Skeletal muscle tissue (tissue), 3 donors: ENCODE measurements at regions not wholly inside any gene's neighbourhood (a gene's known extent, or its start where the extent isn't known, plus 50 kb on each side); places are given as distances from the start of the nearest gene placed in this dataset.

Experiments used
- H3K27ac ChIP-seq: one replicate; pipeline ENCODE4 v1.7.0; 2013; ENCODE audit warnings: mild to moderate bottlenecking, low read depth, low read length, inconsistent platforms
- H3K27me3 ChIP-seq, 3 donors: one replicate each; pipeline ENCODE4 v1.7.0; 2013; ENCODE audit warnings: low read length in 3 of 3; ENCODE audit not compliant: control insufficient read depth in 3 of 3, insufficient read depth in 3 of 3
- H3K36me3 ChIP-seq, 3 donors: one replicate each; pipeline ENCODE4 v1.7.0; 2013; ENCODE audit warnings: low read length in 3 of 3; ENCODE audit not compliant: control insufficient read depth in 3 of 3, insufficient read depth in 3 of 3
- H3K4me1 ChIP-seq, 3 donors: one replicate each; pipeline ENCODE4 v1.7.0; 2013; ENCODE audit warnings: low read length in 3 of 3, mild to moderate bottlenecking in 3 of 3; ENCODE audit not compliant: control insufficient read depth in 3 of 3, insufficient read depth in 3 of 3
- H3K4me3 ChIP-seq, 3 donors: one replicate each; pipeline ENCODE4 v1.7.0; 2013; ENCODE audit warnings: low read length in 3 of 3
- H3K9ac ChIP-seq, 3 donors: one replicate each; pipeline ENCODE4 v1.7.0; 2013; ENCODE audit warnings: low read length in 3 of 3, mild to moderate bottlenecking in 3 of 3, moderate library complexity in 2 of 3, low read depth in 1 of 3
- H3K9me3 ChIP-seq, 3 donors: one replicate each; pipeline ENCODE4 v1.7.0; 2013; ENCODE audit warnings: low read length in 3 of 3; ENCODE audit not compliant: control insufficient read depth in 3 of 3
- donor health status: Osteomylitis.

- H3K9me3 ChIP-seq = no peaks in the 10 kb centered on the region
- no peak overlapping the region for H3K9ac ChIP-seq
- no peak overlapping the region for H3K27ac ChIP-seq
- H3K36me3 ChIP-seq = no peaks in the 10 kb centered on the region
- peaks cover 7 to 13% (median 13%) of the 10 kb centered on the region in 3 donors for H3K4me1 ChIP-seq
- peaks cover 55 to 75% (median 71%) of the 10 kb centered on the region in 3 donors for H3K27me3 ChIP-seq
- H3K4me3 ChIP-seq = no peak overlapping the region
Measured at GRCh38 chr7:1291845-1292765, 59.4 kb downstream of the UNCX start.

- Histone ChIP-seq H3K4me1 (peaks cover 7 to 13% (median 13%) of the 10 kb centered on the region in 3 donors), H3K27ac (no peak overlapping the region), H3K9me3 (no peaks in the 10 kb centered on the region), H3K4me3 (no peak overlapping the region), H3K9ac (no peak overlapping the region), H3K36me3 (no peaks in the 10 kb centered on the region), H3K27me3 (peaks cover 66 to 79% (median 77%) of the 10 kb centered on the region in 3 donors)
Measured at GRCh38 chr7:1292972-1293830, 60.5 kb downstream of the UNCX start.

- peaks cover 7 to 13% (median 13%) of the 10 kb centered on the region in 3 donors for H3K4me1 ChIP-seq
- no peaks in the 10 kb centered on the region for H3K36me3 ChIP-seq
- H3K27me3 ChIP-seq = peaks cover 71 to 79% (median 78%) of the 10 kb centered on the region in 3 donors
- no peak overlapping the region for H3K4me3 ChIP-seq
- H3K9me3 ChIP-seq = no peaks in the 10 kb centered on the region
- no peak overlapping the region for H3K27ac ChIP-seq
- no peak overlapping the region for H3K9ac ChIP-seq
Measured at GRCh38 chr7:1293950-1294411, 61.3 kb downstream of the UNCX start.

GRCh38 chr7:1295776-1296355, 63.2 kb downstream of the UNCX start:
- Histone ChIP-seq H3K9ac (no peak overlapping the region), H3K4me1 (peaks cover 0 to 4% (median 4%) of the 10 kb centered on the region in 3 donors), H3K27me3 (peaks cover 76 to 85% (median 78%) of the 10 kb centered on the region in 3 donors), H3K4me3 (no peak overlapping the region), H3K27ac (no peak overlapping the region), H3K36me3 (no peaks in the 10 kb centered on the region), H3K9me3 (no peaks in the 10 kb centered on the region)

GRCh38 chr7:1296356-1296981, 63.8 kb downstream of the UNCX start:
- peaks cover 74 to 85% (median 78%) of the 10 kb centered on the region in 3 donors for H3K27me3 ChIP-seq

GRCh38 chr7:1297017-1297960, 64.6 kb downstream of the UNCX start:
- Histone ChIP-seq H3K36me3 (no peaks in the 10 kb centered on the region), H3K9ac (no peak overlapping the region), H3K4me1 (no peaks in the 10 kb centered on the region), H3K27ac (no peak overlapping the region), H3K4me3 (no peak overlapping the region), H3K27me3 (peaks cover 72 to 83% (median 73%) of the 10 kb centered on the region in 3 donors), H3K9me3 (no peaks in the 10 kb centered on the region)

More at GRCh38 chr7:1296356-1296981, 63.8 kb downstream of the UNCX start:
- no peaks in the 10 kb centered on the region for H3K4me1 ChIP-seq
- no peak overlapping the region for H3K9ac ChIP-seq
- no peak overlapping the region for H3K27ac ChIP-seq
- no peaks in the 10 kb centered on the region for H3K9me3 ChIP-seq
- H3K36me3 ChIP-seq = no peaks in the 10 kb centered on the region
- H3K4me3 ChIP-seq = no peak overlapping the region

- Histone ChIP-seq H3K4me3 (no peak overlapping the region), H3K27me3 (peaks cover 62 to 79% (median 63%) of the 10 kb centered on the region in 3 donors), H3K36me3 (no peaks in the 10 kb centered on the region), H3K27ac (no peak overlapping the region), H3K4me1 (no peaks in the 10 kb centered on the region), H3K9me3 (no peaks in the 10 kb centered on the region), H3K9ac (no peak overlapping the region)
Measured at GRCh38 chr7:1298051-1298930, 65.6 kb downstream of the UNCX start.
